Hepatocyte (in vitro differentiated cells): ENCODE measurements at regions not wholly inside any gene's neighbourhood (a gene's known extent, or its start where the extent isn't known, plus 50 kb on each side); places are given as distances from the start of the nearest gene placed in this dataset.

Experiments used
- DNase-seq: peaks from one replicate; pipeline ENCODE4 v3.0.0-alpha.2; 2016; ENCODE audit warnings: low spot score
- H2AFZ ChIP-seq: fragments of 200-600 bp; sonication (generic); 2 replicates; pipeline ENCODE4 v1.6.0; 2016; ENCODE audit warnings: antibody characterized with exemption, mild to moderate bottlenecking
- H3K27ac ChIP-seq: fragments of 200-600 bp; sonication (generic); 2 replicates; pipeline ENCODE4 v1.5.1; 2016; ENCODE audit warnings: mild to moderate bottlenecking
- H3K27me3 ChIP-seq: fragments of 200-600 bp; sonication (generic); 2 replicates; pipeline ENCODE4 v1.6.1; 2016
- H3K36me3 ChIP-seq: fragments of 200-600 bp; sonication (generic); replicated peaks from 2 replicates; pipeline ENCODE4 v1.5.1; 2016; ENCODE audit warnings: low read depth; ENCODE audit not compliant: insufficient read depth
- H3K4me1 ChIP-seq: fragments of 200-600 bp; sonication (generic); 2 replicates; pipeline ENCODE4 v1.5.1; 2016; ENCODE audit warnings: mild to moderate bottlenecking, moderate library complexity; ENCODE audit not compliant: insufficient read depth
- H3K4me2 ChIP-seq: fragments of 200-600 bp; sonication (generic); 2 replicates; pipeline ENCODE4 v1.6.0; 2016
- H3K4me3 ChIP-seq: fragments of 200-600 bp; sonication (generic); 2 replicates; pipeline ENCODE4 v1.5.1; 2016; ENCODE audit warnings: mild to moderate bottlenecking
- H3K79me2 ChIP-seq: fragments of 200-600 bp; sonication (generic); 2 replicates; pipeline ENCODE4 v1.6.0; 2017; ENCODE audit warnings: mild to moderate bottlenecking
- H3K9me2 ChIP-seq: fragments of 200-600 bp; sonication (generic); replicated peaks from 2 replicates; pipeline ENCODE4 v1.6.0; 2017; ENCODE audit warnings: mild to moderate bottlenecking; ENCODE audit not compliant: insufficient read depth
- H3K9me3 ChIP-seq: fragments of 200-600 bp; sonication (generic); 2 replicates; pipeline ENCODE4 v1.5.1; 2016; ENCODE audit warnings: low read depth, mild to moderate bottlenecking
- H4K20me1 ChIP-seq: fragments of 200-600 bp; sonication (generic); 2 replicates; pipeline ENCODE4 v1.6.0; 2016; ENCODE audit warnings: mild to moderate bottlenecking; ENCODE audit not compliant: insufficient read depth, poor library complexity, severe bottlenecking
- EZH2 ChIP-seq: fragments of 200-600 bp; sonication (generic); IDR thresholded peaks from 2 replicates; pipeline ENCODE4 v1.6.1; 2016; ENCODE audit warnings: antibody characterized with exemption, mild to moderate bottlenecking, borderline replicate concordance
- EZH2phosphoT487 ChIP-seq: fragments of 200-600 bp; sonication (generic); IDR thresholded peaks from one replicate; pipeline ENCODE4 v1.6.1; 2018; ENCODE audit warnings: antibody characterized with exemption, mild to moderate bottlenecking, low read depth, moderate library complexity; ENCODE audit not compliant: unreplicated experiment, severe bottlenecking
- whole genome bisulfite sequencing: methylation state at CpG from one replicate; pipeline ENCODE4 v1.1.6; 2016; ENCODE audit warnings: low lambda C conversion rate; ENCODE audit errors: missing lambda C conversion rate; 5-methylcytosine and 5-hydroxymethylcytosine counted together
- TF ChIP-seq, protein P1 (sequence below): fragments of 200-600 bp; sonication (generic); IDR thresholded peaks from 2 replicates; pipeline ENCODE4 v1.5.1; 2016; ENCODE audit warnings: antibody characterized with exemption, mild to moderate bottlenecking; ENCODE audit not compliant: poor library complexity

DNA sequence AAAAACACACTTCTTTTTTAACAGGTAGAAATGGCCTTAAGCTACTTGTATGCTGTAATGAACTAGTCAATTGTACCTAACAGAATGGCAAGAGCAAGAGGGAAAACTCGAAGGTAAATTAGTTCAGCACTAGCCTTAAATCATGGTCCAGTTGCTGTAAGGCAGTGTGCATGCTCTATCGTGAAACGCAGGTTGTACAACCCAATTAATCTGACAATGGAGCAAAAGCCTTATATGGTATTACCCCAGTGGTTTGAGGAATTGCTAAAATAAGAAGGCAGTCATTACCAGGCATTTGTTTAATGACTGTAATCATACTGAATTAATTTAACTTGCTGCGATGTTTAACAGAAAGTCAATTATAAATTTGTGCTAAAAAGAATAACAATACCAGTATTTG, 69.3 kb upstream of the SOX4 start:
- Histone ChIP-seq H2AFZ (no peak overlapping the region), H3K36me3 (no peaks in the 10 kb centered on the region), H3K4me1 (no peaks in the 10 kb centered on the region), H3K4me3 (no peak overlapping the region), H3K79me2 (no peaks in the 10 kb centered on the region), H3K9me3 (no peaks in the 10 kb centered on the region), H4K20me1 (no peaks in the 10 kb centered on the region), H3K9me2 (no peaks in the 10 kb centered on the region), H3K27me3 (peaks cover 18% of the 10 kb centered on the region), H3K27ac (no peak overlapping the region), H3K4me2 (no peak overlapping the region)
- WGBS: 81% methylated on average over 4 of the region's 4 CpGs
- DNase-seq: no peak
- TF ChIP-seq, protein P1, sequence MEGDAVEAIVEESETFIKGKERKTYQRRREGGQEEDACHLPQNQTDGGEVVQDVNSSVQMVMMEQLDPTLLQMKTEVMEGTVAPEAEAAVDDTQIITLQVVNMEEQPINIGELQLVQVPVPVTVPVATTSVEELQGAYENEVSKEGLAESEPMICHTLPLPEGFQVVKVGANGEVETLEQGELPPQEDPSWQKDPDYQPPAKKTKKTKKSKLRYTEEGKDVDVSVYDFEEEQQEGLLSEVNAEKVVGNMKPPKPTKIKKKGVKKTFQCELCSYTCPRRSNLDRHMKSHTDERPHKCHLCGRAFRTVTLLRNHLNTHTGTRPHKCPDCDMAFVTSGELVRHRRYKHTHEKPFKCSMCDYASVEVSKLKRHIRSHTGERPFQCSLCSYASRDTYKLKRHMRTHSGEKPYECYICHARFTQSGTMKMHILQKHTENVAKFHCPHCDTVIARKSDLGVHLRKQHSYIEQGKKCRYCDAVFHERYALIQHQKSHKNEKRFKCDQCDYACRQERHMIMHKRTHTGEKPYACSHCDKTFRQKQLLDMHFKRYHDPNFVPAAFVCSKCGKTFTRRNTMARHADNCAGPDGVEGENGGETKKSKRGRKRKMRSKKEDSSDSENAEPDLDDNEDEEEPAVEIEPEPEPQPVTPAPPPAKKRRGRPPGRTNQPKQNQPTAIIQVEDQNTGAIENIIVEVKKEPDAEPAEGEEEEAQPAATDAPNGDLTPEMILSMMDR: no peak
- TF ChIP-seq EZH2: no peak
- TF ChIP-seq EZH2phosphoT487: no peak

DNA sequence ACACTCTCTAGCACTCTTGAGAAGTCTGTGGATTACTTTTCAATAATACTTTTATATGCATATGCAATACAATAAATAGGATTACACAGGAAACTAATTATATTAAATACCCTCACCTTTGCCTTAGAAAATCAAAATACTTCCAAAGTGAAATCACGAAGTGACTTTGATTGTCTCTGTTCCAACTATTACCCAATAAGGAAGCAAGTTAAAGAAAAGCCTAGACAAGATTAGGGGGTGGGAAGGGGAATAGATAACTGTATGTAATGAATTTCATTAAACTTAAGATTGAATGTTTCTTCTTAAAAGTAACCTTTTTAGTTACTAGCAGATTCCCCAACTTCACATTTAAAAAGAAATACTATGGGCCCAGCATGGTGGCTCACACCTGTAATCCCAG, 66.6 kb upstream of the SOX4 start:
- 41% methylated on average over 1 of the region's 1 CpG for WGBS
- no peak overlapping the region for H2AFZ ChIP-seq
- no peaks in the 10 kb centered on the region for H3K4me1 ChIP-seq
- H3K27me3 ChIP-seq: peaks cover 9% of the 10 kb centered on the region
- no peaks in the 10 kb centered on the region for H4K20me1 ChIP-seq
- H3K4me3 ChIP-seq: no peak overlapping the region
- H3K36me3 ChIP-seq: no peaks in the 10 kb centered on the region
- no peak for TF ChIP-seq EZH2phosphoT487
- TF ChIP-seq, protein P1: no peak
- TF ChIP-seq EZH2: no peak
- no peaks in the 10 kb centered on the region for H3K9me3 ChIP-seq
- H3K27ac ChIP-seq: no peak overlapping the region
- H3K4me2 ChIP-seq: no peak overlapping the region
- DNase-seq: no peak
- no peaks in the 10 kb centered on the region for H3K9me2 ChIP-seq
- no peaks in the 10 kb centered on the region for H3K79me2 ChIP-seq

DNA sequence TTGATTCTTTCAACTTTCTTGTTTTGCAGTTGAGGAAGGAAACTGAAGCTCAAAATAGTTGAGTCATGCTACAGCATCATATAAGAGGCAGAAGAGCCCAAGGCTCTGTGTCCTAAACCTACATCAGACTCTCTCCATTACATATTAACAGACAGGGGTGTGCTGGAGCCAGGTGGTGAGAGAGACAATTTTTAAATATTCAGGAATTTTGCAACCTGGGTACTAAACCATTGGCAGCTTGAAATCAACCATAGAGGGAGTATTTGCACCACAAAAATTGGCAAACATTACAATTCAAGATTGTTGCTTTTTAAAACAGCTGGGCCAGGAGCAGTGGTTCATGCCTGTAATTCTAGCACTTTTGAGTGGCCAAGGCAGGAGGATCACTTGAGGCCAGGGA, 65.8 kb upstream of the SOX4 start:
- no peak overlapping the region for H3K4me3 ChIP-seq
- no peaks in the 10 kb centered on the region for H3K9me2 ChIP-seq
- H3K4me2 ChIP-seq: no peak overlapping the region
- no peaks in the 10 kb centered on the region for H3K9me3 ChIP-seq
- H2AFZ ChIP-seq: no peak overlapping the region
- H3K27me3 ChIP-seq: peaks cover 1% of the 10 kb centered on the region
- H3K36me3 ChIP-seq: no peaks in the 10 kb centered on the region
- H3K4me1 ChIP-seq: no peaks in the 10 kb centered on the region
- H4K20me1 ChIP-seq: no peaks in the 10 kb centered on the region
- DNase-seq: no peak
- no peak overlapping the region for H3K27ac ChIP-seq
- no peaks in the 10 kb centered on the region for H3K79me2 ChIP-seq
- TF ChIP-seq EZH2: no peak
- TF ChIP-seq, protein P1: no peak
- no peak for TF ChIP-seq EZH2phosphoT487

DNA sequence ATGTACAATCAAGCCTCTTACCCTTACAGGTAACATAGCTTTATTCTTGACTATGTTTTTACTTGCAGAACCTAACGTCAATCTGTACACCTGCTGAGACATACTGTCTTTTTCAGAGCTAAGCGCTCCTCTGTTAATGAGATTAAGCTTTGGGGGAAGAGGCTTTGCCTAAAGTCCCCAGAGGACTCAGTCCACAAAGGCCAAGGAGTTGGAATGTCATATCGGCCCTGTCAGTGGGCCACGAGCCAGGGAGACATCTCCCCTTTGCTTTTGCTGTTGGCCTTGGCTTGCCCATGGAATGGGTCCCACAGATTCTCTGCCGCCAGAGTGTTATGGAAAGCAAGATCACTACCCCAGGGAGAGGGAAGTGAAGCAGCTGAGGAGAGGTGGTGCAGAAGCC, 64.1 kb upstream of the SOX4 start:
- Histone ChIP-seq H3K4me2 (no peak overlapping the region), H3K27me3 (no peaks in the 10 kb centered on the region), H3K9me3 (no peaks in the 10 kb centered on the region), H3K36me3 (no peaks in the 10 kb centered on the region), H3K4me1 (no peaks in the 10 kb centered on the region), H2AFZ (no peak overlapping the region), H3K4me3 (no peak overlapping the region), H3K79me2 (no peaks in the 10 kb centered on the region), H3K9me2 (no peaks in the 10 kb centered on the region), H4K20me1 (no peaks in the 10 kb centered on the region), H3K27ac (no peak overlapping the region)
- DNase-seq: no peak
- 89% methylated on average over 5 of the region's 5 CpGs for WGBS
- TF ChIP-seq, protein P1: no peak
- TF ChIP-seq EZH2 (no peak), EZH2phosphoT487 (no peak)
